GM19193 (cell line): ENCODE measurements at regions not wholly inside any gene's neighbourhood (a gene's known extent, or its start where the extent isn't known, plus 50 kb on each side); places are given as distances from the start of the nearest gene placed in this dataset.

ENCODE experiments used
- POLR2A ChIP-seq: IDR thresholded peaks from 4 replicates; pipeline ENCODE4 v1.6.1; 2011; ENCODE audit not compliant: insufficient read depth, insufficient read length; ENCODE audit errors: extremely low read depth

DNA sequence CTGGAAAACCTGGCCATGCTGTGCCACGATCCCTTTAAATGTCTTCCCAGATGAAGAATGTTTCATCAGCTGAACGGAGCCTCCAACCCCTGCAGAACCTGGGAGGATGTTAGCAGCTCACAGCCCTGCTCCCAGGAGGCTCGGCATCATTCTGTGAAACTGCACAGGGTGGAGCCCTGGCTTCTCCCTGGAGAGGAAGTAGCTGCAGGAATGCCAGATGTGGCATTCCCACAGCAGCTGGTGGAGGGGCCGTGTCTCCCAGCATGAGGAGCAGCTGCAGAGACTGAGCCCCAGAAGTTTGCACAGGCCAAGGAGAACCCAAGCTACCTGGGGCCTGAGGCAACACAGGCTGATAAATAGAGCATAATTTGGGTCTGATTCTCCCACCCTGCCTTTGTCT lies 165.8 kb upstream of the MAP3K1 start:
- no peak for TF ChIP-seq POLR2A

DNA sequence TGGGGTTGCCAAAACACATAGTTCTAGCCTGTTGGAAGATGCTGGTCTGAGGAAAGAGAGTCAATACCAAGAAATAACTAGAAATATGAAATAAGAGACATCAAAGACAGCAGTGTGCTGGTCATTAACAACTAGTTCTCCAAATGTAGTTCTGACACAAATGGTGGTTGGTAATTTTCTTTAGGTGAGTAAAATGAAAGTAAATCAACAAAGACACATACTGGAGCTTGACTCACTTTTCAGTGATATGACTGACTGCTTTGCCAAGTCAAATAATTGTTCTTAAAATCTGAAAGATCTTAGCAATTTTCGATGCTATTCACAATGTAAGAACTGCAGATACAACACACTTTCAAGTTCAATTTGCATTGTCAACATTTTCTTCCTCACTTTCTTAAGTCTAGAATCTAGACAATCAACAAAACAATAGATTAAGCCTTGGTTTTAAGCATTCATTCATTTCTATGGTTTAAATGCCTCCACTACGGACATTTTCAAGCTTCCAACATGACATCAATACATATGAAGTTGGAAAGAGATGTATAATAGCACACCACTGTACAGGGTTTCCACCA lies 166.8 kb upstream of the MAP3K1 start:
- no peak for TF ChIP-seq POLR2A

DNA sequence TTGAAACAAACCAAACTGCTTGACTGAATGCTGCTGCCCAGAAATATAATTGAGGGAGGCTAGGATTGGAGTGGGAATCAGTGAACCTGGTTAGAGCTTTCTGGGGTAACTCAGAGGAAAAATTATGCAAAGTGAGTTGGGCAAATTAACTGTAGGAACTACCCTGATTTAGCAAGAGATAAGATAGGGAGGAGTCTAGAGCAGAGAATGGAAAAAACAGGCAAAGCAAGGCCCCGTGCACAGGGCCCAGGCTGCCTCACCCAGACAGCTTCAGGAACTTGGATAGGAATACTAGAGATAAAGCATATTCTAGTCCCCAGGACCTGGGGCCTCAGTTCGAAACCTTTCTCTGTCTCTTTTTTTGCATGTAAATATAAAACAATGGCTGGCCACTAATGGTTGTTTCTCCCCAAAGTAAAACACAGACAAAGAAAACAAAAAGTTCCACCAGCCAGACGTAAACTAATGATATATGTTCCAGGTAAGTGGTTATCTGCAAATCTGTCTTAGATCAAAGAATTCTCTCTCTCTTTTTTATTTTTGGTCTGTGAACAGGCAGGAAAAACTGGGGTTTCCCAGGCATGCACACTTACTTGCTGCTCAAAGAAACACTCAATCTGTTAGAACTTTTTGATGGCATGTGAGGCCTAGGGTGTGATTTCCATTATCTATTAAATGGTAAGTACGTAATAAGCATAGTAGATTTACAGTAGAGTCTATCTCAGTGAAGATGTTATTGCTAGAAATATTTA lies 168.1 kb upstream of the MAP3K1 start:
- TF ChIP-seq POLR2A: no peak

DNA sequence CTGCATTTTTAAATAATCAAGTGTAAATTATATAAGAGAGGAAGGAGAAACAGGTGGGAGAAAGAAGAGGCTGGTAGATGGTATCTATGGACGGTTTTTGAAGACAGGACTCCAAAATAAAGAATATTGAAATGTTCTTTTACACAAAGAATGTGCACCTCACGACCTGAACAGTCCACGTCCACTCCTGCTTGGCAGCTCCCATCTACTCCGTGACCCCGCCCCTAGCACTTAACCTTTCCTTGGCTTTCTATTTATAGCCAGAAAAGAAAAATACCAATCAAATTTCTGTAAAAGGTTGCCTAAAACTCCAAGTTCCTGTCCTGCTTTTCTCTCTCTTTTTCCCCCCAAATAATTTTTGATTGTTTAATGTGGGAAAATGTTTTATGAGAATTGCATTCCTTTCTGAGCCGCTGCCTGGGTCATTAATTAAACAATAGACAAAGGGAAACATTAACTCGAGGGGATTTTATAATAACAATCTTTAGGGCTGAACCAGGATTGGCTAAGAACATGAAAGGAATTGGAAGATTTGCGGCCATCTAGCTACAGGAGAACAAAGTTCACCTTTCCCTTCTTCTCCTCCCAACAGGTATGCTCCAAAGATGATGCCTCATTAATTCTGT lies 173.6 kb upstream of the MAP3K1 start:
- TF ChIP-seq POLR2A: no peak

DNA sequence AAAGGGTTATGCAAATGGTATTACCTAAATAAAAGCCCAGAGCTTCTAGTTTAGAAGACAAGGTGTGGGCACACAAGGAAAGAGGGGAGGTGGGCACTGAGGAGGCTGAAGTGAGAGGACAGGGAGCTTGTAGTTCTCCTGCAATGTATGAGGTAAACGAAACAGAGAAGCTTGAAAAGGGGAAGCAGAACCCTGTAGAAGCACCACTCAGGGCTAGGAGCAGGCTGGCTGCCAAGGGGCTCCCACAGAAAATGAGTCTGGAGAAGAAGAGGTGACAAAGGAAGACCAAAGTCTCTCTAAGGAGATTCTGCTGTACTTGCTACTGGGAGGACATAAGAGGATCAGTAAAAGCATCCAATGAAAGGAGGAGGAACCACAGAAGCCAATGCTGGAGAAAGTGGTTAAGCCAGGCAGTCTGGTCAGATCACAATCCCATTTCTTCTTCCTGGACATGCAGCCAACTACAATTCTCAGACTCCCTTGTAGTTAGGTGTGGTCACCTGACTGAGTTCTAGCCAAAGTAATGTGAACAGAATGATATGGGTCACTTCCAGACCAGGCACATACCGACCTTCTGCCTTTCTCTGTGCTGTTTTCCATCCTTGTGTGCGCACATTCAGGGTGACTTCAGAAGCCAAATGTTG lies 174.5 kb upstream of the MAP3K1 start:
- TF ChIP-seq POLR2A: no peak

DNA sequence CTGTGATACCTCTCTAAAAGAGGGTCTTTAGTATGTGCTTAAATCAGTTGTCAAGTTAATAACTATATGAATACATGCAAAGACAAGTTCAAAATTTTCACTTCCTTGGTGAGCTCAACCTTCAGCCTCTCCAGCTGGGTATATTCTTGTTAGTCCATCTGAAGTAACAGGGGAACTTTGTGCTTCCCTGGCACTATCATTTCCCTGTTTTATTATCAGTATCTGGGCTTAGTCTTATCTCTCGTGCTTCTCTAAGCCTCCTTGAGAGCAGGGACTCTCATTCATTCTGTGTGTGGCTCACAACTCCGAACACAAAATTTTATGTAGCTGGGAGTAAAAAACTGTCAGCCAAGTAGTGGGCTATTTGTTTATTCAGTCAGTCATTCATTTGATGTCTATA lies 175.9 kb upstream of the MAP3K1 start:
- no peak for TF ChIP-seq POLR2A

DNA sequence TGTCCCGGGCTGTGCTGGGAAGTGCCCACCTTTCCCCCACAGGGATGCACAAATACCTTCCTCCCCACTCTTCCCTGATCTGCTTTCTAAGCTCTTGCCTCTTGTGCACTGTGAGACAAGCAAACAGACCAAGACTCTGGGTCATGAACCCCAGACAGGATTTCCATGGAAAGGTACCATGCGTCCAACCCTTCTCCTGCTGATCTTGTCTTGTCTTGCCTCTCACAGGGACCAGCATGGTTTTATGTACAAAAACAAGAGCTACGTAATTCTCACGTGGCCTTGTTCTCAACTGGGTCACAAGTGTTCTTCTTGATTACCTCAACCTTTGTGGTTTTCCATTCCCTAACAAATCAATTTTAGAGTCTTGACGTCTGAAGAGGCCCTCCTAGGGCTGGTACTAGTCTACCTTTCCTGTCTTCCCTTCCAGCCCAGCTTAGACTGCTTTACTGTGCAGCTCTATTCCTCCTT lies 176.5 kb upstream of the MAP3K1 start:
- TF ChIP-seq POLR2A: no peak

DNA sequence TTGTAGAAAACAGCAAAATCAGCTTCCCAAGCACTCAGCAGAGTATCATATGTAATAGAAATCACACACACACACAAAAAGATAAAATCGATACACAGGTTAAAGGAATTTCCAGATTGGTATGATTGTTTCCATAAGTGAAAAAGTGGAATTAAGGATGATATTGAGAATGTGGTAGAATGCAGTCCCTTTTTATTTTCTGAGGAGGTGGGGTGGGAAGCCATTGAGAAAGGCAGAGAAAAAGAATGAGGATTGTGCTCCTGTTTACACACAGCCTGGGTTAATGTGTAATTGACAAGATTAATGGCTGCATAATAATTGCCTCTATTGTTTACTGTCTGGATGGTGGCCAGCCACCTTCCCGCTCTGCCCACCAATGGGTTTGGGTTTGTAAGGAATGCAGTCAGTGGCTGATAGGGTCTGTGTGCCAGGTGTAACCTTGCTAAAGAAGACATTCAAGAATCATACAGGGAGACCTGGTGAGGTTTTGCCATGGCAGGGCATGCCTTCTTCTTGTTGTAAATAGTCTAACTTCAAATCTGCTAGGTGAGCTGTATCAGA lies 177.2 kb upstream of the MAP3K1 start:
- no peak for TF ChIP-seq POLR2A

DNA sequence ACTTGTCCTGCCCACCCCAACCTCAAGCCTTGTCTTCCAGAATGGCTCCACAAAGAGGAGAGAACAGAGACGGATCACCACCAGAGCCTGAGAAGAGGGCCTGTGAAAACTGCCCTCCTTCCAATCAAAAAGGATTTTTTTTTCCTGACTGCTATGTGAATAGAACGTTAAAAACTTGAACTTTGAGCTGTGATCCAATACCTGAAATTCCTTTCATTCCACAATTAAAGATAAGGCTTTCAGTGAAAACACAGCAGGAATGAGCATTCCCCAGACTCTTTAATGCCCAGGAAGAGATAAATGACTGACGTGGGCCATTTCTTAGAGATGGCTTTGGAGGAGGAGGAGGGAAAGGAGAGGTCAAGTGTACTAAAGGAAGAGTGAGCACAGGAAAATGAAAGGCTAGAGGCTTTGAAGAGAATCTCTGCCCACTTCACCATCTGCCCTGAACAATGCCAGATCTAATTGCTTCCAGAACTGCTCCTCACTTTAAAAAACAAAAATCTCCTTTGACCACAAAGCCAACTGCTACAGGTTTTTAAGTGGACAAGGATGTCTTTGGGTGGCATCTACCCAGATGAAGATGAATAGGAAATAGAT lies 177.9 kb upstream of the MAP3K1 start:
- TF ChIP-seq POLR2A: no peak

DNA sequence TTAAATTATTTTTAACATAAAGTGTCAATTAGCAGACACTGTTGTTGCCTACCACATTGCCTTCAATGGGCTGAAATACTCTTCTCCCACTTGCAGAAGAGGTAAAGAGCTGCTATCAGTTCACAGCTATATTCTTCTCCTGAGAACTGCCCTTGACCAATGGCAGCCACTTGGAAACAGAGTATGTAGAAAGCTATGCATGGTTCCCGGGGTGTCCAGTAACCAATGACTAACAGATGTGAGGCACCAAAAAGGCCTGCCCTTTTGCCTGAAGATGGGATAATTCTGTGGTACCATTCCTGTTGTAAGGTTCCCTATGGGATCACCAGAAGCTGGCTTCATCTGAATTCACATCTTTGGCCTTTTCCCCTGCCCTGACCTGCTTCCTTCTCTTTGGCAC lies 181.4 kb upstream of the MAP3K1 start:
- TF ChIP-seq POLR2A: no peak

DNA sequence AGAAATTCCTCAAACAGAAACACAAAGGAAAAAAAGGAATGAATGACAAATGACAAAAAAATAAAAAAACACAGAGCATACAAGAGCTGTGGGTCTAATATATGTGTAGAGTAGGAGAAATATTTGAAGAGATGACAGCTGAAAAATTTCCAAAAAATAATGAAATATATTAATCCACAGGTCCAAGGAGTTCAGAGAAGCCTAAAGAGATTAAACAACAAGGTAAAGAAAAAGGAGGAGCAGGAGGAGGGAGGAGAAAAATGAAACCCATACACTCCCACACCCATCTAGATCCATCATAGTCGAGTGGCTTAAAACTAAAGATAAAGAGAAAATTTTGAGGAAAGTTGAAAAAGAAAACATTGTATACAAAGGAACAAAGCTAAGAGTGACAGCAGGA lies 182.4 kb upstream of the MAP3K1 start:
- TF ChIP-seq POLR2A: no peak

DNA sequence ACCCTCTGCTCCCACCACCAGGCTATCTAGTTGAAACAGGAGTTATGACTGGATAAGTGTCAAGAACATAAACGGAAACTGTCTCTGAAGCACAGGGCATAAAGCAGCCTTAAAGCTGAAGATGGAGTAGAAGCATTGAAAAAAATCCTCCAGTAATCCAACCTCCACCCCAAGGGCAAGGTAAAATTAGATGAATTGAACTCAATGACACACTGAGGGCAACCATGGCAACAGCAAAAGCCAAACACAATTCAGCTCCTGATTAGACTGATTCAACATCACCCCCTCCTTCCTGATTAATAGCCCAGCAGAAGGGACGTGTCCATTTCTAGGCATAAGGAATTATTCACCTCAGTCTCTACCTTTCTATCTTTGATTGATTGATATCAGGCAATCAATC lies 183.2 kb upstream of the MAP3K1 start:
- TF ChIP-seq POLR2A: no peak

DNA sequence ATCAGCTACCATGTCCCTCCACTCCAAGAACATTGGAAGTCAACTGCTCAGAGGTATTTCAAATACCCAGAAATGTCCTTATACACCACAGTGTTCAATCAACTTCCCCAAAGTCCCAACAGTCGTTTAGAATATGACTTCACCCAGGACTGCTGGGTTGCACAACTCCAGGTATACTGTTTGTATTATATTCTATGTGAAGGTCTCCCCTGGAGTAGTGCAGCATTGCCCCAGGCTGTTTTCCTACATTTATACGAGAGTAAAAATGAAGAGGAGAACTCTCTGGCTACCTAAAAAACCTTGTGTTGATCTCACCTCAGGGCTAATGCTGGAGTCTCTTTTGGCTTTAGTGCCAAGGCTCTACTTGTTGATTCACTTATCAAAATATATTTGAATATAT lies 183.6 kb upstream of the MAP3K1 start:
- no peak for TF ChIP-seq POLR2A

DNA sequence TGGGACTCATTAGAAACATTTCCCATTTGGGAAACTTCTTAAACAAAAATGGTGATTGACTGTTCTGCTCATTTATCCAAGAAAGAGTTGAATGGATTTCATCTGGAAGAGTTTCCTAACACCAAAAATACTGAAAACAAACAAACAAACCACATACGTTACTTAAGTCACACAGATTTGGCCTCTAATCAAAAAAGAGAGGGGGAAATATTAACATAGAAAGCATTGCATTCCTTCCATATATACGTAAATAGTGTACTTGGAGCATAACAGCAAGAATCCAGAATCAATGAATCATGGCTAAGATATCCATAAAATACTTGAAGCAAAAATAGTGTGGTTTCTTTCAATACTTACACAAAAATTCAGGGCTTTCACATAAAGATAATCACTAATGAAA lies 189.8 kb upstream of the MAP3K1 start:
- no peak for TF ChIP-seq POLR2A

DNA sequence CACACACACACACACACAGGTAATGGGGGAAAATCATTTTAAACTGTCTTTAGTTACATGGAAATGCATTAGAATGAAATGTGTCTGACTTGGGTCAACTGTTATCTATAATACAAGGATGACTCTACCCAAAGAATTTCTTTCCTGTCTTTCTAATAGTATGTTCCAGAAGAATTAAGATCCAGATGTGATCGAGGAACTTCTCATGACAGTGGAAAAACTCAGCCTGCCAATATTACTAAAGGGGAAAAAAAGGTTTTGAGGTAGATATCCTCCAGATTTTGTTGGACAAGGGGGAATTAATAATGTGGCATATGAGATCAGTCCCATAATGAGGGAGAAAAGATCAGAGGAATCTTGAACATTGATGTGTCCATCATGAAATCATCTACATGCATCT lies 190.6 kb upstream of the MAP3K1 start:
- no peak for TF ChIP-seq POLR2A
